Calu3 (cell line): ENCODE measurements at regions not wholly inside any gene's neighbourhood (a gene's known extent, or its start where the extent isn't known, plus 50 kb on each side); places are given as distances from the start of the nearest gene placed in this dataset.
A peak's percentile ranks its signal among the peaks of the same experiment; 100 is the strongest.

ENCODE experiments used
- BruUV-seq: library from RNA; stranded (reverse); fragments of 400-500 nt; replicated peaks from 2 replicates; lab custom pipeline; 2021; lab: Mats Ljungman, UMichigan
- CTCF ChIA-PET: fragments of 300-600 bp; sonication (Branson Sonifier 250); formaldehyde crosslinking; loops from one replicate; lab custom pipeline; 2022; ENCODE audit warnings: antibody characterized with exemption; lab: Charles Lee
- DNase-seq: peaks from one replicate; pipeline ENCODE4 v3.0.0; 2022
- H3K27ac Mint-ChIP-seq: one replicate; pipeline ENCODE4 v1.8.0; 2022; ENCODE audit warnings: mixed read lengths; ENCODE audit not compliant: unreplicated experiment
- H3K27me3 Mint-ChIP-seq: one replicate; pipeline ENCODE4 v1.8.0; 2022; ENCODE audit warnings: mixed read lengths; ENCODE audit not compliant: unreplicated experiment
- H3K36me3 Mint-ChIP-seq: one replicate; pipeline ENCODE4 v1.8.0; 2022; ENCODE audit warnings: mild to moderate bottlenecking, moderate library complexity, mixed read lengths; ENCODE audit not compliant: insufficient read depth, unreplicated experiment
- H3K4me1 Mint-ChIP-seq: one replicate; pipeline ENCODE4 v1.8.0; 2022; ENCODE audit warnings: mild to moderate bottlenecking, low read depth, mixed read lengths; ENCODE audit not compliant: unreplicated experiment
- H3K4me3 Mint-ChIP-seq: one replicate; pipeline ENCODE4 v1.8.0; 2022; ENCODE audit warnings: mild to moderate bottlenecking, low read depth, moderate library complexity, mixed read lengths; ENCODE audit not compliant: unreplicated experiment
- H3K9me3 Mint-ChIP-seq: one replicate; pipeline ENCODE4 v1.8.0; 2022; ENCODE audit warnings: low read depth, mixed read lengths; ENCODE audit not compliant: unreplicated experiment
- CTCF ChIP-seq: fragments of 200-600 bp; IDR thresholded peaks from one replicate; pipeline ENCODE4 v1.8.0; 2022; ENCODE audit warnings: antibody characterized with exemption; ENCODE audit not compliant: unreplicated experiment
- intact Hi-C: fragments of 100-400 bp; cut with micrococcal nuclease; formaldehyde crosslinking; loops from one replicate; pipeline ENCODE4 v1.10.0; 2022; ENCODE audit not compliant: unreplicated experiment

GRCh38 chr3:27939521-27939920 is 217.4 kb upstream of the EOMES start:
- peaks cover 2% of the 10 kb centered on the region for H3K27me3 Mint-ChIP-seq
- DNase-seq, result no peak
- no peaks in the 10 kb centered on the region for H3K36me3 Mint-ChIP-seq
- intact Hi-C loops, result no loop called here
- no peak overlapping the region for H3K4me3 Mint-ChIP-seq
- no peaks in the 10 kb centered on the region for H3K9me3 Mint-ChIP-seq
- no peaks in the 10 kb centered on the region for H3K4me1 Mint-ChIP-seq
- CTCF ChIA-PET, result interaction anchor here (0.6 kb wide), 1 partner anchor 934 kb away, joined by 4 read pairs; no protein-coding TSS in a partner anchor
- no TSS peak for BruUV-seq
- TF ChIP-seq CTCF, result no peak
- no peak overlapping the region for H3K27ac Mint-ChIP-seq

- no peaks in the 10 kb centered on the region for H3K9me3 Mint-ChIP-seq
- H3K27ac Mint-ChIP-seq, result no peak overlapping the region
- CTCF ChIA-PET, result interaction anchor here (0.6 kb wide), 1 partner anchor 934 kb away, joined by 4 read pairs; no protein-coding TSS in a partner anchor
- intact Hi-C loops, result loop anchor here (10.0 kb wide), 1 partner anchor 345 kb away; no protein-coding TSS in a partner anchor
- H3K4me1 Mint-ChIP-seq, result no peaks in the 10 kb centered on the region
- no peak for DNase-seq
- no peak overlapping the region for H3K4me3 Mint-ChIP-seq
- H3K27me3 Mint-ChIP-seq, result no peaks in the 10 kb centered on the region
- BruUV-seq, result no TSS peak
- H3K36me3 Mint-ChIP-seq, result no peaks in the 10 kb centered on the region
- TF ChIP-seq CTCF, result no peak
These were observed 217.8 kb upstream of the EOMES start for GRCh38 chr3:27939940-27940339.

GRCh38 chr3:27943106-27943505 is 221.0 kb upstream of the EOMES start:
- no peaks in the 10 kb centered on the region for H3K4me1 Mint-ChIP-seq
- peak; percentile 19 for DNase-seq
- no peak overlapping the region for H3K27ac Mint-ChIP-seq
- H3K9me3 Mint-ChIP-seq, result no peaks in the 10 kb centered on the region
- TF ChIP-seq CTCF, result no peak
- no TSS peak for BruUV-seq
- intact Hi-C loops, result loop anchor here (10.0 kb wide), 1 partner anchor 342 kb away; no protein-coding TSS in a partner anchor
- H3K4me3 Mint-ChIP-seq, result no peak overlapping the region
- CTCF ChIA-PET, result no interaction called here
- no peaks in the 10 kb centered on the region for H3K36me3 Mint-ChIP-seq
- H3K27me3 Mint-ChIP-seq, result no peaks in the 10 kb centered on the region

- CTCF ChIA-PET, result no interaction called here
- BruUV-seq, result no TSS peak
- Mint-ChIP-seq H3K36me3 (no peaks in the 10 kb centered on the region), H3K9me3 (no peaks in the 10 kb centered on the region), H3K27me3 (no peaks in the 10 kb centered on the region), H3K4me1 (no peaks in the 10 kb centered on the region), H3K27ac (no peak overlapping the region), H3K4me3 (no peak overlapping the region)
- no peak for TF ChIP-seq CTCF
- intact Hi-C loops, result loop anchor here (10.0 kb wide), 1 partner anchor 340 kb away; no protein-coding TSS in a partner anchor
- DNase-seq, result no peak
These were observed 223.1 kb upstream of the EOMES start for GRCh38 chr3:27945229-27945628.
